ENCODE measurements at regions not wholly inside any gene's neighbourhood (a gene's known extent, or its start where the extent isn't known, plus 50 kb on each side); places are given as distances from the start of the nearest gene placed in this dataset.

- TF ChIP-seq CTCF (IDR thresholded peaks at IDR 0.05) (no peak), ZFX (IDR thresholded peaks at IDR 0.05; ENCODE audit: borderline replicate concordance) (no peak)
These were observed 135.4 kb upstream of the BACE2 start for GRCh38 chr21:41032541-41032940.

All from 22Rv1 (cell line).